Pancreas (tissue), 10 donors: ENCODE measurements at regions not wholly inside any gene's neighbourhood (a gene's known extent, or its start where the extent isn't known, plus 50 kb on each side); places are given as distances from the start of the nearest gene placed in this dataset.

ENCODE experiments used
- ATAC-seq, 4 donors: fragments of 200-7000 bp; cut with Tn5 transposase; one replicate each; pipeline versions ENCODE4 v1.8.0 to v1.9.1; 2020; ENCODE audit warnings: mild to moderate bottlenecking in 4 of 4, moderate library complexity in 4 of 4
- DNase-seq, 6 donors: peaks; one replicate each; pipeline ENCODE4 v3.0.0-alpha.2; 2020
- FAIRE-seq: peaks from 2 replicates; lab custom pipeline; 2012; peaks lifted over from hg19 to GRCh38; lab: Jason Lieb, UNC
- H3K27ac ChIP-seq, 4 donors: fragments of 200-600 bp; sonication (generic); 1 replicate in 3 of 4; 2 replicates in 1 of 4; pipeline versions ENCODE4 v1.5.0 to v1.8.0; 2020
- H3K27me3 ChIP-seq, 4 donors: fragments of 200-600 bp; one replicate each; pipeline ENCODE4 v1.8.0; 2021
- H3K36me3 ChIP-seq, 3 donors: fragments of 200-600 bp; sonication (generic) in 1 of 3; one replicate each; pipeline versions ENCODE4 v1.5.0 to v1.8.0; 2020 to 2021
- H3K4me1 ChIP-seq, 3 donors: fragments of 200-600 bp; one replicate each; pipeline ENCODE4 v1.8.0; 2021
- H3K4me3 ChIP-seq, 4 donors: fragments of 200-600 bp; sonication (generic) in 2 of 4; one replicate each; pipeline versions ENCODE4 v1.5.0 to v1.8.0; 2020 to 2021
- H3K9me3 ChIP-seq, 4 donors: fragments of 200-600 bp; one replicate each; pipeline ENCODE4 v1.8.0; 2021
- WGBS, 2 donors: extraction: QIAGEN DNeasy Blood & Tissue Kit; methylation state at CpG; one replicate each; pipeline ENCODE4 v1.1.7; 2013; 5-methylcytosine and 5-hydroxymethylcytosine counted together
- intact Hi-C, 3 donors: fragments of 100-400 bp; cut with DNase I; formaldehyde crosslinking; loops; one replicate each; pipeline versions ENCODE4 v1.11.1 to v1.14.2; 2022
- TF ChIP-seq, protein P1 (sequence below), 4 donors: fragments of 200-600 bp; sonication (generic) in 3 of 4; IDR thresholded peaks; one replicate each; pipeline versions ENCODE4 v1.5.0 to v1.8.0; 2021; ENCODE audit warnings: antibody characterized with exemption in 4 of 4
- donor health status: healthy with polysubstance abuse.
- donor health status: DM: no; HTN: no; CAD: no; lungs with moderate emphysema.
- donor health status: DM: no; HTN: no; CAD: no.
- donor health status: control.
- donor health status: control.
- donor health status: Bipolar disorder and iron deficiency.
- donor health status: DM: yes; HTN: yes; CAD: no.
- donor health status: DM: no; HTN: no; CAD: no.
- donor health status: DM: no; HTN: no; CAD: no.
- donor health status: DM: yes; HTN: yes; CAD: no.

DNA sequence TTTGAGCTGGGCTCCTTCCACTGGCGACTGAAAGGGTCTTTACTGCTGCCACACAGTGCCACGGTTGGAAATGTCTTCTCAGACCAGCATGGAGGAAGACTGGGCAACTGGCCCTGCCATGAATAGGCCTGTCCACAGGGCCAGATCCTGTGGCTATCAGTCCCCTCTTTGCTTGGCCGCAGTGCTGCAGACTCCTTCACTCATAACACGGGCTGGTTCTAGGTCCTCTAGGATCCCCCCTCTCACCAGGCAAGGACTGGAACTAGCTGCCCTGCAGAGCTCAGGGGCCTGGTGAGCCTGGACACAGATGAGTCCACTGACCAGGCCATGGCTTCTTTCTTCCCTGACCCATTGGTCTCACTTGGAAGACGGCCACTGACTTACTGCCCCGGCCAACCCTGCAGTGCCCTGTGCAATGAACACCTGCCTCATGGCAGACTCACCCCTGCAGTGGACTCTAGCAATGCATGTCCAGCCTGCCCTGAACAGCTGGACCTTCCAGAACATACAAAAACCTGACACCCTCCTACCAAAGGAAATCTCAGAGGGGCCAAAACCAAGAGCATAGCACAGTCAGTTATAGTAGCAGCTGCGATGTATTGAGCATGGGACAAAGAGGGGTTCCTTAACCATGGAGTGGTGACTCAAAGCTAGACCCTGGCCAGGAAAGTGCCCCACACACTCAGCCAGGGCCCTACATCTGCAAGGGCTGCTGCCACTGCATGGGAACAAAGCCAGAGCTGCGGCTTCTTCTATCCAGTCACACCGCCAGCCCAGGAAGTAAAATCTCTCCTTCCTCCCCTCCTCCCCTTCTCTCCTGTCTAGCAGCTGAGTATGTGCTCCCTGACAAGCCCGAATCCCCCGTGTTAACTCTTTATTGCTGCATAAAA is 72.1 kb upstream of the ITGA11 start:
- DNase-seq, result no peak
- H3K27me3 ChIP-seq, result no peaks in the 10 kb centered on the region
- no peak overlapping the region for H3K27ac ChIP-seq
- TF ChIP-seq, protein P1, sequence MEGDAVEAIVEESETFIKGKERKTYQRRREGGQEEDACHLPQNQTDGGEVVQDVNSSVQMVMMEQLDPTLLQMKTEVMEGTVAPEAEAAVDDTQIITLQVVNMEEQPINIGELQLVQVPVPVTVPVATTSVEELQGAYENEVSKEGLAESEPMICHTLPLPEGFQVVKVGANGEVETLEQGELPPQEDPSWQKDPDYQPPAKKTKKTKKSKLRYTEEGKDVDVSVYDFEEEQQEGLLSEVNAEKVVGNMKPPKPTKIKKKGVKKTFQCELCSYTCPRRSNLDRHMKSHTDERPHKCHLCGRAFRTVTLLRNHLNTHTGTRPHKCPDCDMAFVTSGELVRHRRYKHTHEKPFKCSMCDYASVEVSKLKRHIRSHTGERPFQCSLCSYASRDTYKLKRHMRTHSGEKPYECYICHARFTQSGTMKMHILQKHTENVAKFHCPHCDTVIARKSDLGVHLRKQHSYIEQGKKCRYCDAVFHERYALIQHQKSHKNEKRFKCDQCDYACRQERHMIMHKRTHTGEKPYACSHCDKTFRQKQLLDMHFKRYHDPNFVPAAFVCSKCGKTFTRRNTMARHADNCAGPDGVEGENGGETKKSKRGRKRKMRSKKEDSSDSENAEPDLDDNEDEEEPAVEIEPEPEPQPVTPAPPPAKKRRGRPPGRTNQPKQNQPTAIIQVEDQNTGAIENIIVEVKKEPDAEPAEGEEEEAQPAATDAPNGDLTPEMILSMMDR (IDR thresholded peaks at IDR 0.05), result no peak
- FAIRE-seq, result no peak
- no peak for ATAC-seq
- H3K4me3 ChIP-seq, result no peak overlapping the region
- H3K9me3 ChIP-seq, result no peaks in the 10 kb centered on the region
- intact Hi-C loops, result no loop called here
- H3K36me3 ChIP-seq, result no peaks in the 10 kb centered on the region
- H3K4me1 ChIP-seq, result no peaks in the 10 kb centered on the region
- 64 to 67% methylated on average over 11 of the region's 11 CpGs for WGBS, 2 donors

DNA sequence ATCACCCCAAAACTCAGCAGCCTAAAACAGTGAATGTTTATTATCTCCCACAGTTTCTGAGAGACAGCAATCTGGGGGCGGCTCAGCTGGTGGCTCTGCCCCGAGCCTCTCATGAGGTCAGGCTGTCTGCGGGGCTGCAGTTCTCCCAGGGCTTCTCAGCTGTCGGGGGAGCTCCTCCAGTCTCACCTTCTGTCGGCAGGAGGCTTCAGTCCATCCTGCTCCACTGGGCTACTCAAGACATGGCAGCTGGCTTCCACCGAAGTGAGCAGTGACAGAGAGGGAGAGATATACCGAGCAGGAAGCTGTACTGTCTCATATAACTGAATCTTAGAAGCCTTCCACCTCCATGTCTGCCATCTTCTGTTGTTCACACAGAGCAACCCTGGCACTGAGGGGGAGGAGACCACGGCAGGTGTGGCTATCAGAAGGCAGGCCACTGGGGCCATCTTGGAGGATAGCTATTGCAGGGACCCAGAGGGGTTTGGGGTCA is 72.8 kb upstream of the ITGA11 start:
- DNase-seq, result no peak
- TF ChIP-seq, protein P1 (IDR thresholded peaks at IDR 0.05), result no peak
- intact Hi-C loops, result no loop called here
- H3K4me1 ChIP-seq, result no peaks in the 10 kb centered on the region
- ATAC-seq, result no peak
- no peaks in the 10 kb centered on the region for H3K9me3 ChIP-seq
- no peak for FAIRE-seq
- no peaks in the 10 kb centered on the region for H3K36me3 ChIP-seq
- H3K27me3 ChIP-seq, result no peaks in the 10 kb centered on the region
- 49 to 55% methylated on average over 8 of the region's 8 CpGs for WGBS, 2 donors
- no peak overlapping the region for H3K4me3 ChIP-seq
- H3K27ac ChIP-seq, result no peak overlapping the region

DNA sequence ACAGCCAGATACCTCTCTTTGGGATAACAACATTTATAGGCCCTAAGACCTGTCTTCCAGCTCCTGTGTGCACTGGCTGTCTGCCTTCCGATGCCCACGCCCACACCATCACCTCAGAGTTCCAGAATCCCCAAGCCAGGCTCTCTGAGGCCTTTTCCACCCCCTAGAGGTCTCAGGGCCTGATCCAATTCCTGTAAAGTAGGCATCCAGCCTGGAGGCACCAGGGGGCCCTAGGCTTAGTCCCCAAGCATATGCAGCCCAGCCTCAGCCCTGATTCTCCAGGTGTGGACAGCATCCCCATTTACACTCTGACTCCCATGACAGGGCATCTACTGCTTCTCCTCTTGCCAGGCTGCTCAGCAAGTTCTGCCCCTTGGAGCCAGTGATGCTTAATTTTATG is 72.7 kb upstream of the CORO2B start:
- H3K27ac ChIP-seq, result no peak overlapping the region
- H3K4me3 ChIP-seq, result no peak overlapping the region
- intact Hi-C loops, result no loop called here
- H3K27me3 ChIP-seq, result no peaks in the 10 kb centered on the region
- no peaks in the 10 kb centered on the region for H3K36me3 ChIP-seq
- ATAC-seq (no peak), FAIRE-seq (no peak), DNase-seq (no peak)
- no peaks in the 10 kb centered on the region for H3K4me1 ChIP-seq
- 90 to 100% methylated on average over 2 of the region's 2 CpGs for WGBS, 2 donors
- TF ChIP-seq, protein P1 (IDR thresholded peaks at IDR 0.05), result no peak
- H3K9me3 ChIP-seq, result no peaks in the 10 kb centered on the region

DNA sequence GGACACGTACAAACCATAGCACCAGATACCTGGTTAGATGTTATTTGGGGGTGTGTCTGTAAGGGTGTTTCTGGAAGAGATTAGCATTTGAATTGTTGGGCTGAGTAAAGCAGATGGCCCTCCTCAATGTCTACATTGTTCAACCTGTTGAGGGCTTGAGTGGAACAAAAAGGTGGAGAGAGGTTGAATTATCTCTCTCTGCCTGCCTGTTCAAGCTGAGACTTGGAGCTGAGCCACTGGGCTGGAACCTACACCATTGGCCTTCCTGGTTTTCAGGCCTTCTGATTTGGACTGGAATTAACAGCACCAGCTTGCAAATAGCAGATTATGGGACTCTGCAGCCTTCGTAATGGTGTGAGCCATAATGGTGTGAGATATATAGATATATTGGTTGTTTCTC is 71.3 kb upstream of the CORO2B start:
- H3K36me3 ChIP-seq, result no peaks in the 10 kb centered on the region
- DNase-seq, result no peak
- H3K27ac ChIP-seq, result no peak overlapping the region
- no peak for ATAC-seq
- no peaks in the 10 kb centered on the region for H3K9me3 ChIP-seq
- 97 to 98% methylated on average over 2 of the region's 2 CpGs for WGBS, 2 donors
- no peaks in the 10 kb centered on the region for H3K27me3 ChIP-seq
- no peaks in the 10 kb centered on the region for H3K4me1 ChIP-seq
- intact Hi-C loops, result no loop called here
- FAIRE-seq, result no peak
- no peak overlapping the region for H3K4me3 ChIP-seq
- TF ChIP-seq, protein P1 (IDR thresholded peaks at IDR 0.05), result no peak
